T-helper 2 cell treated with Interferon-gamma antibody and Interleukin-4, amounts not matched to agents 100 ng/mL and 5 ng/mL, for 36 hours (primary cell): ENCODE measurements at regions not wholly inside any gene's neighbourhood (a gene's known extent, or its start where the extent isn't known, plus 50 kb on each side); places are given as distances from the start of the nearest gene placed in this dataset.

Experiments used
- intact Hi-C: fragments of 100-400 bp; cut with micrococcal nuclease; formaldehyde crosslinking; loops from one replicate; pipeline ENCODE4 v1.15.1; 2023

- intact Hi-C loops = no loop called here
Observed at GRCh38 chr13:65085977-65086376, 2144.2 kb downstream of the PCDH9 start.

DNA sequence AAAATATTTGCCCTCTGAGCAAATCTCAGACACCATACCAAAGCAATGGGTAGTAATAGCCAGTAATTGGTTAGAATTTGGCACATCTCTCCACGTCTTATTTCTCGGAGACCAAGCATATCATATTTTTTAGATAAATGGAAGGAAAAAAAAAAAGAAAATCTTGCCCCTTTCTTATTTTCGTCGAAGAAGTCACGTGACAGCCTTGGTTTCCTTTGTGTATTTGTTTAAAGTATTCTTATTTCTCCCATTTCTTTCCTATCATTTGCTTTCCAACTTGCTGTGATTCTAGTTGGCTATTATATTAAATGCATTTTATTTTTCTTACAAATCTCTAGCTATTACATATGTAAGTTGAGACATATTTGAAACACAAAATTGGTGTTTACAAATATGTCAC, 2155.9 kb downstream of the PCDH9 start:
- intact Hi-C loops = no loop called here

- intact Hi-C loops = no loop called here
Observed at GRCh38 chr13:65064967-65065366, 2165.2 kb downstream of the PCDH9 start.

DNA sequence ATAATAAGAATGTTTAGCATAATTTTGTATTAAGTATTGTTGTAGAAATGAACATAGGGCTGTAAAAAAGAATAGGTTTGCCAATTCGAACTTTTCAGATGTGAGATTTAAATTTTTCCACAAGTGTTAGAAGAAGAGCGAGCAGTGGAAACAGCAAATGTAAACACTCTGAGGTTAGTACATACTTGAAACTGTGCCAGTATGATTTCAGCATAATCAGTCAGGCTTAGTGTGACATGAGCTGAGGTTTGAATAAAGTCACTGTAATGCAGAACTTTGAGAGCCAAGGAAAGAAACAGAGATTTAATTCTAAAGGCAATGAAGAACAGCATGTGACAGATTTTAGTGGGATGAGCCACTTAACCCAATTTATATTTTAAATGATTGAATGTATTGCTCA, 2166.4 kb downstream of the PCDH9 start:
- intact Hi-C loops = no loop called here

DNA sequence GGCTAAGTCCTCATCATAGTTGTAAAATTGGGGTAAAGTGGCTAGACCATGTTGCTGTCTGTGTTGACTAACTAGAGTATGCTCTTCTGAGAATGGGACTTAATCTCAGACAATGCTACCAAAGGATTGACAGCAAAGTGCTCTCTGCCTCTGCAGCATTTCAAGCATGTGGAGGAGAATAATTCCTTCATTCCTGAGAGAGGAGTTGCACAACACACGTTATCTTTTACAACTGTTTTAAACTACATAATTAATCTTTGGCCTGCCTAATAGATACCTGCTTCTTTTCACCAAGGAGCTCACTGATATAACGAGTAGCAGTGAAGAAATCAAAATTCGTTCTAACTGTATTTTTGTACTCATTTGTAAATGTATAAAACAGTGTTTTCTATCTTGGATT, 2172.2 kb downstream of the PCDH9 start:
- intact Hi-C loops = no loop called here

DNA sequence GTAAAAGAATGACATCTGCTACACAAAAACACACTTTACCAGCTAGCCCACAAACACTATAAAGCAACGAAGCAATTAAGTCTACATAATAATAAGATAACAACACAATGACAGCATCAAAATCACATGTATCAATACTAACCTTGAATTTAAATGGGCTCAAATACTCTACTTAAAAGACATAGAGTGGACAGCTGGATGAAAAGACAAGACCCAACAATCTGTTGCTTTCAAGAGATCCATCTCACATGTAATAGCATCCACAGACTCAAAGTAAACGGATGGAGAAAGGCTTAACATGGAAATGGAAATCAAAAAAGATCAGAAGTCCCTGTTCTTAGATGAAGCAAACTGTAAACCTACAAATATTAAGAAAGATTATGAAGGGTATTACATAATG, 2175.9 kb downstream of the PCDH9 start:
- intact Hi-C loops = no loop called here

- intact Hi-C loops = no loop called here
Observed at GRCh38 chr13:65036999-65037398, 2193.1 kb downstream of the PCDH9 start.

DNA sequence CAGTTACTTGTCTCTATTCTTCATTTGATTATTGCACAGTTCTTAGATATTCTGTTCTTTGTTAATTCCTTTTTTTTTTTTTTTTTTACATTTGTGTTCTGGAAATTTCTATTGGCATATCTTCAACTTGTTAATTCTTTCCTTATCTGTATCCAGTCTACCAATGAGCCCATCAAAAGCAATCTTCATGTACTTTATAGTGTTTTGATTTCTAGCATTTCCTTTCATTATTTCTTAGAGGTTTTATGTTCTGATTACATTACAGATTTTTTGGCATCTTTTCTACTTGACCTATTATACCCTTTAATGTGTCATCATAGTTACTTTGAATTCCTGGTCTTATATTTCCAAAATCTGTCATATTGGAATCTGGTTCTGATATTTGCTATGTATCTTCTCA, 2194.8 kb downstream of the PCDH9 start:
- intact Hi-C loops = no loop called here

- intact Hi-C loops = no loop called here
Observed at GRCh38 chr13:65034266-65034665, 2195.9 kb downstream of the PCDH9 start.

- intact Hi-C loops = no loop called here
Observed at GRCh38 chr13:65032825-65033224, 2197.3 kb downstream of the PCDH9 start.

DNA sequence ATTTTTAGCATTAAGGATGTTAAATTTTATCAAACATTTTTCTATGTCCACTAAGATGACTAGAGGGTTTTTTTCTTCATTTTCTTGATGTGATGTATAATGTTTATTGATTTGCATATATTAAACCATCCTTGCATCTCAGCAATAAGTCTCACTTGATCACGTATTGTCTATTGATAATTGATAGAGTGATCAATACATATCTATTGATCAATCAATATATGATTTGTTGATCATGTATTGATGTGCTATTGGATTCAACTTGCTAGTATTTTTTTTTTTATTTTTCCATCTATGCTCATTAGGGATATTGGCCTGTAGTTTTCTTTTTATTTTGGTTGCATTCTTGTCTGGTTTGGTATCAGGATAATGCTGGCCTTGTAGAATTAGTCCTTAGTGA, 2202.0 kb downstream of the PCDH9 start:
- intact Hi-C loops = no loop called here

DNA sequence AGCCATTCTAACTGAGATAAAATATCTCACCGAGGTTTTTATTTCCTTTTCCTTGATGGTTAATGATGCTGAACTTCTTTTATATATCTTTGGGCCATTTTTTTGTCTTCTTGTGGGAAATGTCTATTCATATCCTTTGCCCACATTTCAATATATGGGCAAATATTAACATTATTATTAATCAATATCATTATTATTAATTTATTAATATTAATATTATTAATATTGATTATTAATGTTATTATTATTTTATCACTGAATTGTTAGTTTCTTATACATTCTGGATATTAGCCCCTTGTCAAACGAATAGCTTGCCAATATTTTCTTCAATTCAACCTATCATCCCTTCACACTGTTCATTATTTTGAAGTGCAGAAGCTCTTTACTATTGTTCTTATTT, 2203.6 kb downstream of the PCDH9 start:
- intact Hi-C loops = no loop called here

DNA sequence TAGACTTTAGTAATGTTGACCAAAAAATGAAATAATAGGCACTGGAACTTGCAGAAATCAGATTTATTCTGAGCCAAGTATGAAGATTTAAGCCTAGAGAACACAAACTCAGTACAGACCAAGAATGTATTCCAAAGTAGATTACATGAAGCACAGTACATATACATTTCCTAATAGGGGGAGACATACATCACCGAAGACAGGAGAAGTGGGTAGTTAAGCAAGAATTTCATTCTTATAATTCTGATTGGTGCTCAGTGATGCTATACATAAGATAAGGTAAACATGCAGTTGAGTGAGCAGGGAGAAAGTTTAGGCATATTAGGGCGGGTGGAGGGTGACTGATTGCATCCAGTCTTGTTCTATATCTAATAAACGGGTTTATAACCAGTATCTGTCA, 2218.8 kb downstream of the PCDH9 start:
- intact Hi-C loops = no loop called here

DNA sequence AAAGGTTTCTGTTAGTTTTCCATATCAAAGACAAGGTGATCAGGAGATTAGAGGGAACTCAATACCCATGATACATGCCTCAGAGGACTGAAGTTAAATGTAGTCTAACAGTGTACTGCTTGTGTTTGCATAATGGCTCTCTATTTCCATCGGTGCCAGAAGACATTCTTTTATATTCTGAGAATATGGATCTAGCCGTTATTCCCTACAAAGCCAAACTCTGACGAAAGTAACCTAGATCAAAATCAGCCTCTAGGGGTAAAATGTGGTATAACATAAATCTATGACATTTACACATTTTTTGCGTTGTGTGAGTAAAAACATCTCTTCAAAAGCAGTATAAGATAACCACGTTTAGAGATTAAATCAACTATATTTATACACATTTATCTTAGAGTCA, 2232.7 kb downstream of the PCDH9 start:
- intact Hi-C loops = no loop called here

- intact Hi-C loops = no loop called here
Observed at GRCh38 chr13:64993514-64994164, 2236.5 kb downstream of the PCDH9 start.

GRCh38 chr13:64992314-64992713, 2237.8 kb downstream of the PCDH9 start:
- intact Hi-C loops = no loop called here

- intact Hi-C loops = no loop called here
Observed at GRCh38 chr13:64985075-64985474, 2245.1 kb downstream of the PCDH9 start.

- intact Hi-C loops = no loop called here
Observed at GRCh38 chr13:64962404-64962803, 2267.7 kb downstream of the PCDH9 start.

DNA sequence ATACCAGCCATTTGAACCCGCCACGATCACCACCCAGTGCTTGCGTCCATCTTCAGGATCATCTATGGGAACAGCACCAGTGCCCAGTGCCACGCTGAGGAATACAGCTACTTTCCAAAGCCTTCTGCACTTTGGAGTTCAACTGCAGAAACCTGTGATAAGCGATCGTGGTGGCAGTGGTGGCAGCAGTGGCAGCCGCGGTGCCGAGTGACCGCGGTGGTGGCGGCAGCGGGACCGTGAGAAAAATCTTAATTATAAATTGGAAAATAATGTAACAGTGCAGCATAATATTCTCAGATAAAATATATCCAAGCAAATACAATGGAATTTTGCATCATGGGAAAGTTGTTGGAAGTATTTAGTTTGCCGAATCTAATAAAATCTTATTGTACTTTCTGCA, 2270.9 kb downstream of the PCDH9 start:
- intact Hi-C loops = no loop called here

DNA sequence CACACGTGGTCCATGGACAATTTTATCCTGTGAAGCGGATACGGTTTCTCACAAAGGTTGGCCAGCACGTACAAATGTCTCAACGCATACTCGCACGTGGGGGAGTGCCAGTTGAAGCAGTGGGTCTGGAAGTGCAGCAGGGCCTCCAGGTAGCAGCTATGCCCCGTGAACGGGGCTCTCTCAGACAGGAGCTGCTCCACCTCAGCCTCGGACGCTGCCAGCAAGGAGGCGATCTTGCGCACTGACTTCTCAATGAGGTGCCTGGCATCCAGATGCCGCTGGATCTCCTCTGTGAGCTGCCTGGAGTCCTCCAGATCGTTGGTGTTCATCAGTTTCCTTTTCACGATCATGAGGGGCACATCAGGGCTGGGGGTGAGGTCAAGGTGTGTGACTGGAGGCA, 2272.0 kb downstream of the PCDH9 start:
- intact Hi-C loops = no loop called here

DNA sequence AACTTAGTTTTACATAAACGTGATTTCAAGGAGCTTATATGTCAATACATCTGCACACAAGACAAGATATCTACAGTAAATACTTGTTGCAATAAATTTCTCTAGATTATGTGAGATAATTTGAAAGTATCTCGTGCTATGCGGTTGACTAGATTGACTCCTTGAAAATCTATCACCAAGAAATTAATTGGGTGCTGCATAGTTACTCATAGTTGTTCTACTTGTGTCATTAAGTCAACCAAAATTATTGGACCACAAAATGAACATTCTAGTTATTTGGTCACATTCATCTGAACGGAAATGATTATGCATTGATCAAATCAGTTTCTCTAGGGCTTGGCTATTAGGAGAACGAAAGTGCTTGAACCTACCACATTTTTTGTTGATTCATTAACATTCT, 2291.5 kb downstream of the PCDH9 start:
- intact Hi-C loops = no loop called here

DNA sequence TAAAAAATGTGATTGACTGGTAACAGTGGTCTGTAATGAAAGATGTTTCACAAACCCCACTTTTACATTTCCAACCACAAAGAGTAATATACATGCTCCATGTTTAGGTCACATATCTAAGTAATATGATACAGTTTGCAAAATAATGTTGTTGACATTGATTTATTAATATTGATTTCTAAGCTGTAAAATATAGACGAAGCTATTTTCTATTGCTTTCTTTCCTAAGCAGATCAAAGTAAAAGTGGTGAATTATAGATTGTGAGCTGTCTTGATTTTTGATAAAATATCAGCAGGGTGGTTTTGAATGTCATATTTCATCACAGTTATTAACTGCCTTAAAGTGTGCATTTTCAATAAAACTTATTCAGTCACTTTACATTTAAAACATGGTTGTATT, 2292.8 kb downstream of the PCDH9 start:
- intact Hi-C loops = no loop called here

GRCh38 chr13:64936879-64937278, 2293.3 kb downstream of the PCDH9 start:
- intact Hi-C loops = no loop called here

GRCh38 chr13:64935441-64935840, 2294.7 kb downstream of the PCDH9 start:
- intact Hi-C loops = no loop called here
